HEK293T (cell line): ENCODE measurements at regions not wholly inside any gene's neighbourhood (a gene's known extent, or its start where the extent isn't known, plus 50 kb on each side); places are given as distances from the start of the nearest gene placed in this dataset.

ENCODE experiments used
- BHLHE40 ChIP-seq: fragments of 450-650 bp; IDR thresholded peaks from 2 replicates; pipeline ENCODE4 v1.6.1; 2016; ENCODE audit warnings: mild to moderate bottlenecking, moderate library complexity, borderline replicate concordance
- FOXA1 ChIP-seq: fragments of 450-650 bp; IDR thresholded peaks from 2 replicates; pipeline ENCODE4 v1.6.1; 2016; ENCODE audit warnings: mild to moderate bottlenecking
- FOXK2 ChIP-seq: fragments of 450-650 bp; IDR thresholded peaks from 2 replicates; pipeline ENCODE4 v1.6.1; 2016; ENCODE audit warnings: mild to moderate bottlenecking
- FOXM1 ChIP-seq: fragments of 450-650 bp; IDR thresholded peaks from 2 replicates; pipeline ENCODE4 v1.6.1; 2017; ENCODE audit warnings: mild to moderate bottlenecking, borderline replicate concordance
- NFRKB ChIP-seq: fragments of 450-650 bp; IDR thresholded peaks from 2 replicates; pipeline ENCODE4 v1.6.1; 2016; ENCODE audit warnings: mild to moderate bottlenecking, moderate library complexity
- SP1 ChIP-seq: fragments of 450-650 bp; IDR thresholded peaks from 2 replicates; pipeline ENCODE4 v1.6.1; 2017
- SUZ12 ChIP-seq: fragments of 450-650 bp; IDR thresholded peaks from 2 replicates; pipeline ENCODE4 v1.6.1; 2016; ENCODE audit warnings: mild to moderate bottlenecking

GRCh38 chr3:178152988-178153387 lies 383.2 kb upstream of the KCNMB2 start:
- TF ChIP-seq NFRKB = no peak
- no peak for TF ChIP-seq SUZ12
- TF ChIP-seq BHLHE40 = no peak
- TF ChIP-seq FOXK2 = no peak
- no peak for TF ChIP-seq FOXM1
- no peak for TF ChIP-seq SP1
- TF ChIP-seq FOXA1 = no peak
